PFSK-1 (cell line): ENCODE measurements at regions not wholly inside any gene's neighbourhood (a gene's known extent, or its start where the extent isn't known, plus 50 kb on each side); places are given as distances from the start of the nearest gene placed in this dataset.

ENCODE experiments used
- FOXP2 ChIP-seq: optimal IDR thresholded peaks from 2 replicates; pipeline ENCODE3; 2011; ENCODE audit warnings: borderline replicate concordance, control low read depth, inconsistent platforms; ENCODE audit not compliant: insufficient read depth; ENCODE audit errors: extremely low read length, extremely low read depth
- POLR2AphosphoS5 ChIP-seq: IDR thresholded peaks from 2 replicates; pipeline ENCODE4 v1.6.1; 2012; ENCODE audit warnings: low read depth, mild to moderate bottlenecking, control low read depth, low read length, moderate library complexity
- REST ChIP-seq, 2 experiments: IDR thresholded peaks; 2 replicates each; pipeline versions ENCODE4 v1.6.1 to v1.8.0; 2011 to 2012; ENCODE audit warnings: low read depth in 2 of 2, low read length in 2 of 2, control low read depth in 1 of 2, inconsistent platforms in 1 of 2, mild to moderate bottlenecking in 1 of 2, moderate library complexity in 1 of 2; ENCODE audit not compliant: insufficient read depth in 1 of 2
- SIN3A ChIP-seq: IDR thresholded peaks from 2 replicates; pipeline ENCODE4 v1.6.1; 2012; ENCODE audit warnings: mild to moderate bottlenecking, low read length, moderate library complexity, borderline replicate concordance; ENCODE audit not compliant: insufficient read depth
- TAF1 ChIP-seq: IDR thresholded peaks from 2 replicates; pipeline ENCODE4 v1.6.1; 2012; ENCODE audit warnings: low read length, control low read depth, borderline replicate concordance; ENCODE audit not compliant: insufficient read depth

GRCh38 chr7:25861164-25861496, 290.9 kb upstream of the NFE2L3 start:
- no peak for TF ChIP-seq REST (IDR thresholded peaks at IDR 0.05; ENCODE audit: insufficient read depth in 1 of 2, low read depth in 2 of 2, low read length in 2 of 2)
- no peak for TF ChIP-seq SIN3A
- TF ChIP-seq TAF1, result no peak
- TF ChIP-seq POLR2AphosphoS5, result no peak
- TF ChIP-seq FOXP2, result no peak

- TF ChIP-seq TAF1 (no peak), SIN3A (no peak), FOXP2 (no peak), POLR2AphosphoS5 (no peak), REST (IDR thresholded peaks at IDR 0.05; ENCODE audit: insufficient read depth in 1 of 2, low read depth in 2 of 2, low read length in 2 of 2) (no peak)
Measured at GRCh38 chr7:25861601-25862260, 290.3 kb upstream of the NFE2L3 start.

- TF ChIP-seq SIN3A (no peak), FOXP2 (peak; percentile 53)
Measured at GRCh38 chr7:25862261-25863004, 289.6 kb upstream of the NFE2L3 start.

GRCh38 chr7:25863005-25863728, 288.8 kb upstream of the NFE2L3 start:
- TF ChIP-seq TAF1 (no peak), POLR2AphosphoS5 (no peak), FOXP2 (no peak), SIN3A (no peak)

- TF ChIP-seq SIN3A (no peak), TAF1 (no peak), REST (IDR thresholded peaks at IDR 0.05; ENCODE audit: insufficient read depth in 1 of 2, low read depth in 2 of 2, low read length in 2 of 2) (no peak), POLR2AphosphoS5 (no peak), FOXP2 (no peak)
Measured at GRCh38 chr7:25863729-25864110, 288.3 kb upstream of the NFE2L3 start.
